ENCODE measurements at regions not wholly inside any gene's neighbourhood (a gene's known extent, or its start where the extent isn't known, plus 50 kb on each side); places are given as distances from the start of the nearest gene placed in this dataset.

DNA sequence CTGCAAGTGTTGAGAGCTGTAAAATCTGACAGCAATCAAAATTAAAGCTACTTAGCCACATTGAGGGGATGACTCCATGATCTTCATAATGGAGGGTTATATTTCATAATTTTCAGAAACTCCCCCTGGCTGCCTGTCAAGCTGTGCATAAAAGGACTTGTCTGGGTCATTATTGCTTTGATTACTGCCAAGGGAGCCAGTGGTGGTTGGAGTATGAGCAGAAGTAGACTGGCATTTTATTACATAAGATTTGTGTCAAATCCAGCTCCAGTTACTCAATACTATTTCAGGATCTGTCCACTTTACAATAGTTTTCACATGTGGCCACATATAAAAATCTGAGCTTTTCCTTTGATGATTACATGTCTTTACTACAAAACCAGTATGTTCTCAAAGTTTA, 108.9 kb upstream of the SLC5A12 start:
- H3K79me2 ChIP-seq (ENCODE audit: insufficient read depth, low read length): no peaks in the 10 kb centered on the region
- H3K4me1 ChIP-seq (ENCODE audit: insufficient read depth, low read length): no peaks in the 10 kb centered on the region
- H3K27me3 ChIP-seq (ENCODE audit: insufficient read depth, low read length): no peaks in the 10 kb centered on the region
- no peak overlapping the region for H3K27ac ChIP-seq (ENCODE audit: low read depth, low read length)
- FAIRE-seq (no peak), DNase-seq (ENCODE audit: low read depth) (no peak)
- Mint-ChIP-seq H3K27ac (ENCODE audit: unreplicated experiment) (no peak overlapping the region), H3K4me1 (ENCODE audit: low read depth, unreplicated experiment) (no peaks in the 10 kb centered on the region), H3K27me3 (ENCODE audit: low read depth, unreplicated experiment) (no peaks in the 10 kb centered on the region), H3K36me3 (ENCODE audit: low read depth, unreplicated experiment) (no peaks in the 10 kb centered on the region), H3K4me3 (ENCODE audit: unreplicated experiment) (no peak overlapping the region), H3K9me3 (ENCODE audit: unreplicated experiment) (no peaks in the 10 kb centered on the region)
- no peaks in the 10 kb centered on the region for H3K9me3 ChIP-seq (ENCODE audit: insufficient read depth, low read depth, low read length)
- no peak overlapping the region for H3K4me3 ChIP-seq (ENCODE audit: insufficient read depth, low read depth, low read length)
- no peak for TF ChIP-seq EZH2 (IDR thresholded peaks at IDR 0.05; ENCODE audit: insufficient read depth, low read length)
- TF ChIP-seq, protein P1, sequence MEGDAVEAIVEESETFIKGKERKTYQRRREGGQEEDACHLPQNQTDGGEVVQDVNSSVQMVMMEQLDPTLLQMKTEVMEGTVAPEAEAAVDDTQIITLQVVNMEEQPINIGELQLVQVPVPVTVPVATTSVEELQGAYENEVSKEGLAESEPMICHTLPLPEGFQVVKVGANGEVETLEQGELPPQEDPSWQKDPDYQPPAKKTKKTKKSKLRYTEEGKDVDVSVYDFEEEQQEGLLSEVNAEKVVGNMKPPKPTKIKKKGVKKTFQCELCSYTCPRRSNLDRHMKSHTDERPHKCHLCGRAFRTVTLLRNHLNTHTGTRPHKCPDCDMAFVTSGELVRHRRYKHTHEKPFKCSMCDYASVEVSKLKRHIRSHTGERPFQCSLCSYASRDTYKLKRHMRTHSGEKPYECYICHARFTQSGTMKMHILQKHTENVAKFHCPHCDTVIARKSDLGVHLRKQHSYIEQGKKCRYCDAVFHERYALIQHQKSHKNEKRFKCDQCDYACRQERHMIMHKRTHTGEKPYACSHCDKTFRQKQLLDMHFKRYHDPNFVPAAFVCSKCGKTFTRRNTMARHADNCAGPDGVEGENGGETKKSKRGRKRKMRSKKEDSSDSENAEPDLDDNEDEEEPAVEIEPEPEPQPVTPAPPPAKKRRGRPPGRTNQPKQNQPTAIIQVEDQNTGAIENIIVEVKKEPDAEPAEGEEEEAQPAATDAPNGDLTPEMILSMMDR (IDR thresholded peaks at IDR 0.05; ENCODE audit: insufficient read depth, low read depth, low read length): no peak
- no peak overlapping the region for H2AFZ ChIP-seq (ENCODE audit: low read depth, low read length)
- H3K36me3 ChIP-seq (ENCODE audit: insufficient read depth, low read length): no peaks in the 10 kb centered on the region
- H3K9ac ChIP-seq (ENCODE audit: low read length): no peak overlapping the region
- H3K4me2 ChIP-seq (ENCODE audit: low read length): no peak overlapping the region
- no peaks in the 10 kb centered on the region for H4K20me1 ChIP-seq (ENCODE audit: insufficient read depth, low read length)

- no peak overlapping the region for H3K4me3 ChIP-seq (ENCODE audit: insufficient read depth, low read depth, low read length)
- Mint-ChIP-seq H3K4me1 (ENCODE audit: low read depth, unreplicated experiment) (no peaks in the 10 kb centered on the region), H3K9me3 (ENCODE audit: unreplicated experiment) (no peaks in the 10 kb centered on the region), H3K27ac (ENCODE audit: unreplicated experiment) (no peak overlapping the region), H3K27me3 (ENCODE audit: low read depth, unreplicated experiment) (no peaks in the 10 kb centered on the region), H3K36me3 (ENCODE audit: low read depth, unreplicated experiment) (no peaks in the 10 kb centered on the region), H3K4me3 (ENCODE audit: unreplicated experiment) (no peak overlapping the region)
- no peaks in the 10 kb centered on the region for H3K36me3 ChIP-seq (ENCODE audit: insufficient read depth, low read length)
- no peaks in the 10 kb centered on the region for H3K79me2 ChIP-seq (ENCODE audit: insufficient read depth, low read length)
- H3K9ac ChIP-seq (ENCODE audit: low read length): no peak overlapping the region
- FAIRE-seq: no peak
- H3K9me3 ChIP-seq (ENCODE audit: insufficient read depth, low read depth, low read length): no peaks in the 10 kb centered on the region
- no peaks in the 10 kb centered on the region for H3K27me3 ChIP-seq (ENCODE audit: insufficient read depth, low read length)
- TF ChIP-seq EZH2 (IDR thresholded peaks at IDR 0.05; ENCODE audit: insufficient read depth, low read length): no peak
- TF ChIP-seq, protein P1 (IDR thresholded peaks at IDR 0.05; ENCODE audit: insufficient read depth, low read depth, low read length): no peak
- no peaks in the 10 kb centered on the region for H4K20me1 ChIP-seq (ENCODE audit: insufficient read depth, low read length)
- no peak overlapping the region for H3K4me2 ChIP-seq (ENCODE audit: low read length)
- no peak overlapping the region for H2AFZ ChIP-seq (ENCODE audit: low read depth, low read length)
- no peak for DNase-seq (ENCODE audit: low read depth)
- H3K27ac ChIP-seq (ENCODE audit: low read depth, low read length): no peak overlapping the region
- no peaks in the 10 kb centered on the region for H3K4me1 ChIP-seq (ENCODE audit: insufficient read depth, low read length)
These were observed 112.7 kb upstream of the SLC5A12 start for GRCh38 chr11:26834601-26835000.

- H3K27ac ChIP-seq (ENCODE audit: low read depth, low read length): no peak overlapping the region
- Mint-ChIP-seq H3K9me3 (ENCODE audit: unreplicated experiment) (no peaks in the 10 kb centered on the region), H3K27me3 (ENCODE audit: low read depth, unreplicated experiment) (no peaks in the 10 kb centered on the region), H3K4me1 (ENCODE audit: low read depth, unreplicated experiment) (no peaks in the 10 kb centered on the region), H3K4me3 (ENCODE audit: unreplicated experiment) (no peak overlapping the region), H3K27ac (ENCODE audit: unreplicated experiment) (no peak overlapping the region), H3K36me3 (ENCODE audit: low read depth, unreplicated experiment) (no peaks in the 10 kb centered on the region)
- no peaks in the 10 kb centered on the region for H3K79me2 ChIP-seq (ENCODE audit: insufficient read depth, low read length)
- FAIRE-seq (no peak), DNase-seq (ENCODE audit: low read depth) (no peak)
- H3K4me2 ChIP-seq (ENCODE audit: low read length): no peak overlapping the region
- no peaks in the 10 kb centered on the region for H3K36me3 ChIP-seq (ENCODE audit: insufficient read depth, low read length)
- H3K27me3 ChIP-seq (ENCODE audit: insufficient read depth, low read length): no peaks in the 10 kb centered on the region
- no peak overlapping the region for H3K9ac ChIP-seq (ENCODE audit: low read length)
- H2AFZ ChIP-seq (ENCODE audit: low read depth, low read length): no peak overlapping the region
- no peaks in the 10 kb centered on the region for H4K20me1 ChIP-seq (ENCODE audit: insufficient read depth, low read length)
- H3K9me3 ChIP-seq (ENCODE audit: insufficient read depth, low read depth, low read length): no peaks in the 10 kb centered on the region
- H3K4me3 ChIP-seq (ENCODE audit: insufficient read depth, low read depth, low read length): no peak overlapping the region
- TF ChIP-seq, protein P1 (IDR thresholded peaks at IDR 0.05; ENCODE audit: insufficient read depth, low read depth, low read length): no peak
- TF ChIP-seq EZH2 (IDR thresholded peaks at IDR 0.05; ENCODE audit: insufficient read depth, low read length): no peak
- H3K4me1 ChIP-seq (ENCODE audit: insufficient read depth, low read length): no peaks in the 10 kb centered on the region
These were observed 113.8 kb upstream of the SLC5A12 start for GRCh38 chr11:26835611-26836010.

Measured in astrocyte (in vitro differentiated cells and primary cell).